B cell (primary cell): ENCODE measurements at regions not wholly inside any gene's neighbourhood (a gene's known extent, or its start where the extent isn't known, plus 50 kb on each side); places are given as distances from the start of the nearest gene placed in this dataset.

ENCODE experiments used
- CTCF ChIP-seq: fragments of 200-600 bp; IDR thresholded peaks from one replicate; pipeline ENCODE4 v1.8.0; 2022; ENCODE audit warnings: antibody characterized with exemption, mild to moderate bottlenecking
- EZH2 ChIP-seq: IDR thresholded peaks from 2 replicates; pipeline ENCODE4 v1.6.1; 2012; ENCODE audit warnings: borderline replicate concordance, low read depth, mild to moderate bottlenecking, moderate library complexity, low read length; ENCODE audit not compliant: insufficient read depth, poor library complexity, severe bottlenecking

DNA sequence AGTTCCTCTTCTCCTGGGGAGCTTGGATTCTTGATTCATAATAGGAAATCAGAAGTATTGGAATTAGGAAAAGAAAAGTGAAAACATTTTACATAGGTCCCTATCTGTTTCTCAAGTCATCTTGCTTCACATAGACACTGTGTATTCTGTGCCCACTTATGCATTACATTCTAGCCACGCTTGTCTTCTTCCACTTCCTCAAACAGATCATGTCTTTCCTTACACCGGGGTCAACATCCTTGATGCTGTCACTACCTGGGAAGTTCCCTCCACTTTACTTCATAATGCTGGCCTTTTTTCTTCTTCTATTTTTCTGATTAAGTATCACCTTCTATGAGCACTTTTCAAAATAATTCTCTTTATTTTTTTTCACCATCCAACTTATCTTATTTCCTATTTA lies 606.4 kb upstream of the CDH8 start:
- TF ChIP-seq CTCF (no peak), EZH2 (no peak)
